Right lobe of liver (tissue), 6 donors: ENCODE measurements at regions not wholly inside any gene's neighbourhood (a gene's known extent, or its start where the extent isn't known, plus 50 kb on each side); places are given as distances from the start of the nearest gene placed in this dataset.

Source experiments
- ATAC-seq, 4 donors: fragments of 200-7000 bp; cut with Tn5 transposase; one replicate each; pipeline ENCODE4 v1.9.1; 2020; ENCODE audit warnings: mild to moderate bottlenecking in 4 of 4, moderate library complexity in 4 of 4
- DNase-seq, 3 donors: peaks; one replicate each; pipeline ENCODE4 v3.0.0-alpha.2; 2020
- H3K27ac ChIP-seq, 3 donors: fragments of 200-600 bp; one replicate each; pipeline ENCODE4 v1.8.0; 2022
- H3K27me3 ChIP-seq, 2 donors: fragments of 200-600 bp; one replicate each; pipeline ENCODE4 v1.8.0; 2022
- H3K36me3 ChIP-seq, 4 donors: fragments of 200-600 bp; sonication (generic) in 1 of 4; one replicate each; pipeline versions ENCODE4 v1.5.1 to v1.8.0; 2017 to 2022; ENCODE audit warnings: control low read depth in 1 of 4
- H3K4me1 ChIP-seq, 4 donors: fragments of 200-600 bp; sonication (generic) in 1 of 4; one replicate each; pipeline versions ENCODE4 v1.5.1 to v1.8.0; 2017 to 2022; ENCODE audit warnings: control low read depth in 1 of 4
- H3K4me3 ChIP-seq, 3 donors: fragments of 200-600 bp; one replicate each; pipeline ENCODE4 v1.8.0; 2022
- H3K9me3 ChIP-seq, 4 donors: fragments of 200-600 bp; sonication (generic) in 1 of 4; one replicate each; pipeline versions ENCODE4 v1.5.1 to v1.8.0; 2017 to 2022; ENCODE audit warnings: control low read depth in 1 of 4
- CTCF ChIP-seq, 4 donors: fragments of 200-600 bp in 3 of 4; fragments of 450-650 bp in 1 of 4; IDR thresholded peaks; one replicate each; pipeline versions ENCODE4 v1.5.1 to v1.8.0; 2016 to 2022; ENCODE audit warnings: antibody characterized with exemption in 4 of 4, mild to moderate bottlenecking in 2 of 4
- POLR2A ChIP-seq: fragments of 450-650 bp; IDR thresholded peaks from one replicate; pipeline ENCODE4 v1.6.1; 2017; ENCODE audit warnings: antibody characterized with exemption, mild to moderate bottlenecking
- WGBS: methylation state at CpG from one replicate; pipeline ENCODE4 v1.1.6; 2018; ENCODE audit warnings: low coverage, low lambda C conversion rate; ENCODE audit not compliant: insufficient coverage; ENCODE audit errors: missing lambda C conversion rate; 5-methylcytosine and 5-hydroxymethylcytosine counted together
- intact Hi-C, 2 donors: fragments of 100-400 bp; cut with DNase I; formaldehyde crosslinking; loops; one replicate each; pipeline versions ENCODE4 v1.11.2 to v1.14.1; 2022
- donor health status: DM: no; HTN: yes; CAD: no.
- donor health status: DM: no; HTN: no; CAD: no.
- donor health status: DM: no; HTN: no; CAD: no.
- donor health status: DM: no; HTN: yes; CAD: no.
- donor health status: DM: no; HTN: yes; CAD: no.

GRCh38 chrX:39605866-39606265, 491.9 kb downstream of the BCOR start:
- Histone ChIP-seq H3K4me1 (no peaks in the 10 kb centered on the region), H3K4me3 (no peak overlapping the region), H3K27me3 (no peaks in the 10 kb centered on the region), H3K27ac (no peak overlapping the region), H3K9me3 (peaks cover 0 to 6% (median 0%) of the 10 kb centered on the region in 4 donors), H3K36me3 (no peaks in the 10 kb centered on the region)
- intact Hi-C loops = no loop called here
- ATAC-seq (no peak), DNase-seq (no peak)
- 80% methylated on average over 1 of the region's 2 CpGs for WGBS
- TF ChIP-seq POLR2A (no peak), CTCF (IDR thresholded peaks at IDR 0.05) (no peak)

GRCh38 chrX:39609941-39610340, 487.8 kb downstream of the BCOR start:
- 57% methylated on average over 4 of the region's 9 CpGs for WGBS
- DNase-seq (no peak), ATAC-seq (no peak)
- TF ChIP-seq POLR2A (no peak), CTCF (IDR thresholded peaks at IDR 0.05) (no peak)
- peaks cover 0 to 6% (median 0%) of the 10 kb centered on the region in 4 donors for H3K9me3 ChIP-seq
- no peaks in the 10 kb centered on the region for H3K4me1 ChIP-seq
- no peak overlapping the region for H3K27ac ChIP-seq
- no peaks in the 10 kb centered on the region for H3K36me3 ChIP-seq
- no peaks in the 10 kb centered on the region for H3K27me3 ChIP-seq
- intact Hi-C loops = no loop called here
- no peak overlapping the region for H3K4me3 ChIP-seq

- peaks cover 0 to 6% (median 0%) of the 10 kb centered on the region in 4 donors for H3K9me3 ChIP-seq
- no peak for DNase-seq
- 69% methylated on average over 8 of the region's 8 CpGs for WGBS
- ATAC-seq = no peak
- H3K36me3 ChIP-seq = no peaks in the 10 kb centered on the region
- no peak overlapping the region for H3K4me3 ChIP-seq
- H3K27me3 ChIP-seq = no peaks in the 10 kb centered on the region
- intact Hi-C loops = no loop called here
- TF ChIP-seq CTCF (IDR thresholded peaks at IDR 0.05) = no peak
- no peak for TF ChIP-seq POLR2A
- H3K27ac ChIP-seq = no peak overlapping the region
- no peaks in the 10 kb centered on the region for H3K4me1 ChIP-seq
Measured at GRCh38 chrX:39611468-39611867, 486.3 kb downstream of the BCOR start.

GRCh38 chrX:39613482-39613995, 484.2 kb downstream of the BCOR start:
- Histone ChIP-seq H3K36me3 (no peaks in the 10 kb centered on the region), H3K27ac (no peak overlapping the region), H3K4me3 (peak overlapping the region in 2 of 3 donors; percentile 18 to 19), H3K4me1 (no peaks in the 10 kb centered on the region), H3K9me3 (no peaks in the 10 kb centered on the region), H3K27me3 (no peaks in the 10 kb centered on the region)
- intact Hi-C loops = no loop called here
- ATAC-seq (peak; percentile 46 to 72 (median 57)), DNase-seq (peak in 2 of 3 donors; percentile 29 to 49)
- no peak for TF ChIP-seq CTCF (IDR thresholded peaks at IDR 0.05)
- no peak for TF ChIP-seq POLR2A
- 9% methylated on average over 29 of the region's 33 CpGs for WGBS
